GM23338 (cell line): ENCODE measurements at regions not wholly inside any gene's neighbourhood (a gene's known extent, or its start where the extent isn't known, plus 50 kb on each side); places are given as distances from the start of the nearest gene placed in this dataset.

Experiments
- CTCF ChIP-seq, 2 experiments: fragments of 200-600 bp in 1 of 2; sonication (generic) in 1 of 2; conservative IDR thresholded peaks; 2 replicates each; pipeline versions ENCODE4 v1.5.1 to v1.6.1; 2016 to 2017; ENCODE audit warnings: antibody characterized with exemption in 2 of 2, low read depth in 2 of 2, mild to moderate bottlenecking in 2 of 2, moderate library complexity in 1 of 2
- EZH2 ChIP-seq: fragments of 200-600 bp; sonication (generic); IDR thresholded peaks from one replicate; pipeline ENCODE4 v1.8.0; 2017; ENCODE audit warnings: antibody characterized with exemption, mild to moderate bottlenecking, low read depth; ENCODE audit not compliant: unreplicated experiment
- EZH2phosphoT487 ChIP-seq: fragments of 200-600 bp; sonication (generic); IDR thresholded peaks from one replicate; pipeline ENCODE4 v1.8.1; 2018; ENCODE audit warnings: antibody characterized with exemption; ENCODE audit not compliant: unreplicated experiment
- JUNB ChIP-seq: IDR thresholded peaks from one replicate; pipeline ENCODE4 v1.6.1; 2016; ENCODE audit warnings: antibody characterized with exemption; ENCODE audit not compliant: unreplicated experiment
- POLR2AphosphoS5 ChIP-seq: IDR thresholded peaks from 2 replicates; pipeline ENCODE4 v1.6.1; 2016; ENCODE audit warnings: antibody characterized with exemption, low read depth
- REST ChIP-seq: IDR thresholded peaks from one replicate; pipeline ENCODE4 v1.6.1; 2018; ENCODE audit warnings: antibody characterized with exemption; ENCODE audit not compliant: unreplicated experiment

- no peak for TF ChIP-seq EZH2
- no peak for TF ChIP-seq JUNB
- TF ChIP-seq CTCF (conservative IDR thresholded peaks at IDR 0.05; ENCODE audit: low read depth in 2 of 2): no peak
- no peak for TF ChIP-seq POLR2AphosphoS5
- no peak for TF ChIP-seq EZH2phosphoT487
- TF ChIP-seq REST: no peak
Measured at GRCh38 chr6:71395731-71396409, 107.3 kb downstream of the OGFRL1 start.
